NCI-H748 (cell line): ENCODE measurements at regions not wholly inside any gene's neighbourhood (a gene's known extent, or its start where the extent isn't known, plus 50 kb on each side); places are given as distances from the start of the nearest gene placed in this dataset.

Source experiments
- DNase-seq: peaks from one replicate; lab custom pipeline; 2025; ENCODE audit not compliant: unreplicated experiment; lab: John Stamatoyannopoulos, UW

DNA sequence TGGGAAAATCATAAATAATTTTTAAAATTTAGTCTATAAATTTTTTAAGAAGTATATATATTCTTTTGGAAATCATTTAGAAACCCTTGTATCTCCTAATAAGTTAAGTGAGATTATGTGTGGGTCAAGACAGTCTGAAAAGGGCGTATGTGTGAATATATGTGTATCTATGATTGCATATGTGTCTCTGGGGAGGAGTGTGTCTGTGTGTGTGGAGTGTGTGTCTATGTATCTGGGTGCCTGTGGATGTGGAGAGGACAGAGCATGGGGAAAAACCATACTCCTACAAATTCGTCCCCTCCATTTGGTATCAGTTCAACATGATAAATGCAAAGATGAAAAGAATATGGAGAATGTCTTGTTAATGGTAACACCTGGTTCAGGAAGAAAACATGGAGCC is 342.0 kb upstream of the ACTBL2 start:
- DNase-seq, result no peak

DNA sequence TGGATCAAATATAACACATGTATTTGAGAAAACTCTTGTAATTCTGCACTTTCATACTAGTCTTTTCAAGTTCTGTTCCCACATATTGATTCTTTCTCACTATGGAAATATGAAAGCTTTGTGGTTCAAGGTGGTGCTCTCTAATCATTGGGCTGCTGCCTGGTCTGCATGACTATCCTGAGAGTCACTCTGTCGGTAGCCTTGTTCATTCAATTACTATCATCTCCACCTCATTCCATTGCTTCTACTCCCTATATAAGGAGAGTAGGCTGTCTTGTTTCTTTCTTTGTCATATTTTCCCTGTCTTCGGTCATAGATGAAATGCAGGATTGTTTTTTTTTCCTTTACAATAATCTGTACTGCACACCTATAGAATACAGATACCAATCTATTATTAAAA is 341.4 kb upstream of the ACTBL2 start:
- DNase-seq, result no peak

DNA sequence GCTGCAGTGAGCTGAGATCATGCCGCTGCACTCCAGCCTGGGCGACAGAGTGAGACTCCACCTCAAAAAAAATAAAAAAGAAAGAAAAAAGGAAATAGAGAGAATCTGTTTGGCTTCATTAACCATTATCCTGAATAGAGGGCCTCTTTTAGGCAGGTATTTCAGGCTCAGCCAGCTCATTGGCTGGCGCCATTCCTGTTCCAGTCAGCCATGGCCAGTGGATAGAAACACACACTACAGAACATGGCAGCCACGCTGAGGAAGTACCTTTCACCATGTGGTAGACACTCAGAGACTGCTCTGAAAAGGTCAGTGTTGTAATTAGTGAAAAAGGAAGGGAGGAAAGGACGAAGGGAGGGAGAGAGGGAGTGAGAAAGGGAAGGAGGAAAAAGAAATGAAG is 340.0 kb upstream of the ACTBL2 start:
- DNase-seq, result no peak

DNA sequence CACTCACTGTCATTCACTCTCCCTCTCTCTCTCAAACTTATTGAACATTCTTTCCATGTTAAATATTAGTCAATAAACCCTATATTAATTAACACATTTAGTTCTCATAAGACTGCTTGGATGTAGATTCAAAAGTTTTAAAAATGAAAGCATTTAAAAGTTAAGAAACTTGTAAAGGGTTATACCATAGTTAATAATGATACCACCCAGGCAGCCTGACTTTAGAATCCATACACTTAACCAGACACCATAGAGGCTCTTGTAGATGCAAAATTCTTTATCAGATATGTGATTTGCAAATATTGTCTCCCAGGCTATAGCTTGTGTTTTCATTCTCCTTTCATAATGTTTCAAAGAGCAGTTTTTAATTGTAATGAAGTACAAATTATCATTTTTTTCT is 335.8 kb upstream of the ACTBL2 start:
- DNase-seq, result no peak

DNA sequence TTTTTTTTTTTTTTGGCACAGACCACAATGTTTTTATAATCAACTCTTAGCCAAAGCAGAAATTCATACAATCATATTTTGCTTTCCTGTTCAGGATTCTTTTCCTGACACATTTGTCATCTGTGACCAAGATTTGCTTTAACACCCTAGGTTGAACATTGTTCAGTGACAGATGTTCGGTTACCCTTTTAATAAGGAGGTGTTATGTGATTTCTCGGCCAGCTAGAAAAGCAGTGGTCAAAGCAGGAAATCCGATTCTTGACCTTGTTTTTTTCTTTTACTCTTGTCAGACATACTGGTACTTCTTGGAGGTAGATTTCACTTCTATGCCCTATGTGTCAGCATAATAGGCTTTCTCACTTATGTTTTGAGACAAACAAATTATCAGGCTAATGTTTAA is 335.3 kb upstream of the ACTBL2 start:
- DNase-seq, result no peak

DNA sequence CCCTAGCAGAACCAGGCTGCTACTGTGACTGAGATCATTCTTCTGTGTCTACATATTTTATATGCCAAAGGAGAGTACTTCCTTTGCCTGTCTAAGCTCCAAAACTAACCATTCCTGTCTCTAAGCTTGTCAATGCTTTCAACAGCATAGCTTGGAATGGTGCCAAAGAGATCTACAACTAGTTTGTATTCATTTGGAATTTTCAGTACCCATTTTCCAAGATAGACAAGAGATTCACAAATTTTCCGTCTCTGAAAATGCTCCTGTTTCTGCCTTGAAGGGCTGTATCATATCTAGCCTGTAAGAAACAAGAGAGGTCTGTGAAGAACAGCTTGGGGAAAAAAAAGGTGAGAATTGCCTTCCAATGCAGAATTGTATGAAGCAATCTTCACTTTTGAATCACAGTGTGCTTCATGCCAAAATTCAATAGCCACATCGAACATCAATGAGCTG is 334.4 kb upstream of the ACTBL2 start:
- DNase-seq, result peak; percentile 32

DNA sequence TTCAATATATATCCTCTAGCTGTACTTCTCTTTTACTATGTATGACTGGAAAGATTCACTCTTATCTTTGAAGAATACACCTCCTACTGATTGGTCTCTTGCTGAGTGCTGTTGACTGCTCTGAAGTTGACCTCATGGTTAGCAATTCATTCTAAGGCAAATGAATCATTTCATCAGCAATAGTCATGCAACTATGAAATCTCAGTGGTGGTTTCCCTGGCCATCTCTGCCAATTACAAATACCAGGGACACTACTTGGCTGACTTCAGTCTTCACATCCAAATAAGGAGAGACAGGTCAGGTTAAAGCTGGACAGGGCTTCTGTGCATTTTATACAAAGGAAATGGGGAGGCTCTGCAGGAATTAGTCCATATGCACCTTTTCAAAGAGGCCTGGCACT is 333.5 kb upstream of the ACTBL2 start:
- DNase-seq, result no peak

DNA sequence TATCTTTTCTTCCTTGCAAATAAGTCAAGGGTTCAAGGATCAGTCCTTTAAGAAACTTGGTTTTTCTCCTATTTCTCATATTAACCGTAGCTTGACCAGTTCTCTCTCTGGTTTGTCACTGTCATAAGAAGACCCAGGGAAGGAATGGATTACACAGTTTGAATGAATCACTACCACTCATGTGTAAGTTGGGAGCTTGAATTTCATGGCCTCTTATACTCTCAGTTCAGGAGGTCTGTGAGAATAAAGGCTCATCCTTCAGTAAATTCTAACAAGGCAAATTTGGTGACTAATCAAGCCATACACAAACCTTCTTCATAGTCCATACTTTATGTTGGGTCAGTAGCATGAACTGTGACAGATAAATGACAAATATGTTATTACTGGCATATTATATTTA is 323.1 kb upstream of the ACTBL2 start:
- DNase-seq, result no peak

DNA sequence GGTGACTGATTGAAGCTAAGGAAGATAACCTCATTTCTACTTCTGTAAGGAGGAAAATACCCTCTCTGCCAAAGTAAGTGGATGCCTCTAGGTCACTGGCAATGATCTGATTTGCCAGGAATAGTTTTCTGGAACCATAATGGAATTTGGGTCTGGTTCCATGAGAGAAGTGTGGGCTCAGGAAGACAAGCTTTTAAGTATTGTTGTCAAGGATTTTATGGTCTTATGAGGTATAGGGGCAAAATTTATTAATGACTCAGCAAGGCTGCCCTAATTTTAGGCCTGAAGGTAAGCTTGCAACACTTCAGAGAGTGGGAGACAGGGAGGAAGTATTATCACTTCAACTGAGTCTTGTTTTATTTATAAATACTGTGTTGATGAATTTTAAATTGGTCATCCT is 322.6 kb upstream of the ACTBL2 start:
- no peak for DNase-seq

DNA sequence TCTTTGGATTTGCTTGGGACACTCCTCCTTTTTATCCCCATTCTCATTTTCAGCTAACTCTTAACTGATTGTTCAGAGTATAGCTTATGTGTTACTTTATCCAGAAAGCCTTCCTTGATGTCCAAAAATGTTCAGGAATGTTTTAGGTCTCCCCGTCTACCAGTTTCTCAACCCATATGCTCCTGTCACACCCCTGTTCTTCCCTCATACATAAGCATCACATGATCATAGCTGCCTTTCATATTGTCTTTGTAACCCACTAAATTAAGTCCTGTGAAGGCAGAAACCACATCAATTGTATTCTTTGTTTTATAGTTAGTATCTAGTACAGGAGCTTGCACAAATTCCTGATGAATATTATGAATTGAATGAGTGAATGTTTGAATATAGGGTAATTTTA is 321.9 kb upstream of the ACTBL2 start:
- no peak for DNase-seq

DNA sequence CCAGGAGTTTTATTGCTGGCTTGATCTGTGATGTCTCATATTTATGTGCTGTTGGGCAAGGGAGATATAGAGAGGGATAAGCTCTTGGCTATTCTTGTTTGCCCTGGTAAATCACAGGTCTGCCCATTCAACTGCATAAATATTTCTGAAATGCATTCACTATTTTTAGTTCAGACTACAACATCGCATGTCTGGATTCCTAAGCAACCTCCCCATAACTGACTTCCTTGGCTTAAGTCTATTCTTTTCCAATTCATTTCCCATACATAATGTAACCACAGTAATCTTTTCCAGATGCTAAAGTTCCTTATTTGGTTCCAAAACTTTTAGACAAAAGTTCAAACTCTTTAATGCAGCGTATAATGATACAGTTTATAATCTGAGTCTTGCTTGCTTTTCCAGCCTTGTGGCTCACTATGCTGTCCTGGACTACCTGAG is 321.4 kb upstream of the ACTBL2 start:
- no peak for DNase-seq

DNA sequence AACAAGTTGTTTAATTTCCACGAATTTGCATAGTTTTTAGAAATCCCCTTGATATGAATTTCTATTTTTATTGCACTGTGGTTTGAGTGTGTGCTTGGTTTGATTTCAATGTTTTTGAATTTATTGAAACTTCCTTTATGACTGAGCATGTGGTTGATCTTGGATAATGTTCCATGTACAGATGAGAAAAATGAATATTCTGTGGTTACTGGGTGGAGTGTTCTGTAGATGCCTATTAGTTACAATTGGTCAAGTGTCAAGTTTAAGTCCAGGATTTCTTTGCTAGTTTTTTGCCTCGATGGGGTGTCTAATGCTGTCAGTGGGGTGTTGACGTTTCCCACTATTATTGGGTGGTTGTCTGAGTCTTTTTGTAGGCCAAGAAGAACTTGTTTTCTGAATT is 319.5 kb upstream of the ACTBL2 start:
- no peak for DNase-seq

DNA sequence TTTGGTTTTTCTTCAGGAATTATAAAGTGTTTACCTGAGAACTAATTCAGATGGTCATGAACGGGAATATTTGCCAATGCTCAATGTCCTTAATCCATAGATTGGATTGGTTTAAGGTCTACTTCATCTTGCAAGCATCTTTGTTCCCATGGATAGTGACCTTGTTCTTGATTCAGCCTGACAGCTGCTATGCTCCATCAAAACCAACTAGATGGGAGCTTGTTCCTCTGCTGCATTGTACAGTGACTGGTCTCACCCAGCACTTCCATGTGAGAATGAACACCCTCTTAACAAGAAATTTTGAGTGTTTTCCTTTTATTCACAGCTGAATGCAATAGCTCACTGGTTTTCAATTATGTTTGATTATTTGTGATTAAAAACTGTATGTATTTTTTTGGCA is 312.6 kb upstream of the ACTBL2 start:
- DNase-seq, result no peak

DNA sequence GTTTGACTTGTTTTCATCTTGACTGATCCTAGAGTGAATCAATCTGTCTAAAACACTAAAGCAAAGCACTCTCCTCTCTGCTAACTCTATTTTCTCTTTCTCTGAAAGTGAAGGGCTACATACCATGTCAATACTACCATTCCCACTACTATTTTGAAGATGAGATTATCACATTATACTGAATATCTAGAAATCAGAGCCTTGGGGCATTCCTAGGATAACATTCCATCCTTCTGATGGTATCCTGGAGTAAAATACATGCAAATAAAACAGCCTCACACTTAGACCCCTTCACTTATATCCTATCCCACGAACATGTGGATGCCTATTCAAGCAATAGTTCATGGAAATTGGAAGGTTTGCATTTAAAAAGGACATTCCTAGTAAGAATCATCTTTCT is 309.3 kb upstream of the ACTBL2 start:
- no peak for DNase-seq

DNA sequence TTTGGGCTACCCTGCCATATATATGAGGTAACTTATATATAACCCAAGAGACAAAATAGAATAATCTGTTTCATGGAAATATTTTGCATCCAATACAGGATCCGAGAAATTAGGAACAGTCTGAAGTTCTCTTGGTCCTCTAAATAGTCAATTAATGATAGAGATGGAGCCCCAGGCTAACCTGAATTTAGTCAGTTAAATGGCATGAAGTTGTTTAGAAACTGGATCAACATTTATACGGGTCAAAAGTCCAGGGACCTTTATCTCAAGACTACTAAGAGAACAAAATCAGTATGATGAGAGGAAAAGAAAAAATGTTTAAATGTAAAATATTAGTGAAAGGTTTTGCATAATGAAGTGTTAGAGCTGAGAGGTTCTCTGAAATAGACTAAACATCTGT is 303.3 kb upstream of the ACTBL2 start:
- no peak for DNase-seq

DNA sequence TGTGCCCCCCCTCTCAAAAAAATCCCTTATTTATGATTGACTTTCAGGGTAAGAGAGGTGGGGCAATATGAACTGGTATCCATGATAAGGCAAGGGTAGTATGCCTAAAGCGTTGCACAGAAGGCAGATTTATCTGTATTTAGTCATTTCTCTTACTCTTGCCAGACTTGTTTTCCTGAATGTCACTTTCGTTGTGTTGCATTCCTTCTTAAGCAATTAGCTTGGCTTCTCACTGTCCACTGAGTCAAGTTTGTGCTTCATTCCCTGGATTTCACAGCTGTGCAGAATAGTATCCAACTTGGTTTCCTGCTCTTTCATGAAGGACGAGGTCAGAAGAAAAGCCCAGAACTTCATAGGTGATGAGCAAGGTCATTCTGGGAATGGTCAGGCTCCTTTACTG is 301.5 kb upstream of the ACTBL2 start:
- DNase-seq, result no peak

DNA sequence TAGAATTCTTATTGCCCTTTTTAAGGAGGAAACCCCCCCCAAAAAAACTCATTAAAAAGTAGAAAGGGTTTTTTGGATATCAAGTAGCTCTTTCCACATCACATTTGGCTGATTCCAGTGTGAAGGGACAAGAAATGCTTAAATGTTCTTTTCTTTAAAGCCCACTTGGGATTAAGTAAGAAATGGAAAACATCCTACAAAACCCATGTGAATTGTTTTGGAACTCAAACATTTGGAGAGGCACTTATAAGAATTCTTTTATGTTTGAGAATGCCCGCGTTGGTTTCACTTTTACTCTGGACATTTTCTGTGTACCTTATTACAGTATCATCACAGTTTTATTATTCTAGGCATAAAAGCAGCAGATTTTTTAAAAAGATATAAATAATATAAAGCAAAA is 301.1 kb upstream of the ACTBL2 start:
- no peak for DNase-seq

DNA sequence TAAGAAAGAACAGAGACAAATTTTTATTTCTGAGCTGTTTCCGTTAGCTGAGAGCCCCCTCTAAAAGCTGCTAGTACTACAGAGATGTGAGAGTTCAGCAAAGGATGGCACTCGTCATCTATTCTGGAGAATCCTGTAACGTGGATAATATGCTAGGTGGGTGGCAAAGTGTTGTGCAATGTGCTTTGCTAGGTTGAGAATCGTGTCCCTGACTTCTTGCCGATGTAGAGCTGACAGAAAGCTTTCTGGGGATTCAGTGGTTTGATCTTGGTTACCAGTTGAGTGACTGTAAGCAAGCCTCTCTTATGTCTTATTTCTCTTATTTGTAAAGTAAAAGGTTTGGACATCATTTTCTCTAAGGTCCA is 298.3 kb upstream of the ACTBL2 start:
- no peak for DNase-seq

DNA sequence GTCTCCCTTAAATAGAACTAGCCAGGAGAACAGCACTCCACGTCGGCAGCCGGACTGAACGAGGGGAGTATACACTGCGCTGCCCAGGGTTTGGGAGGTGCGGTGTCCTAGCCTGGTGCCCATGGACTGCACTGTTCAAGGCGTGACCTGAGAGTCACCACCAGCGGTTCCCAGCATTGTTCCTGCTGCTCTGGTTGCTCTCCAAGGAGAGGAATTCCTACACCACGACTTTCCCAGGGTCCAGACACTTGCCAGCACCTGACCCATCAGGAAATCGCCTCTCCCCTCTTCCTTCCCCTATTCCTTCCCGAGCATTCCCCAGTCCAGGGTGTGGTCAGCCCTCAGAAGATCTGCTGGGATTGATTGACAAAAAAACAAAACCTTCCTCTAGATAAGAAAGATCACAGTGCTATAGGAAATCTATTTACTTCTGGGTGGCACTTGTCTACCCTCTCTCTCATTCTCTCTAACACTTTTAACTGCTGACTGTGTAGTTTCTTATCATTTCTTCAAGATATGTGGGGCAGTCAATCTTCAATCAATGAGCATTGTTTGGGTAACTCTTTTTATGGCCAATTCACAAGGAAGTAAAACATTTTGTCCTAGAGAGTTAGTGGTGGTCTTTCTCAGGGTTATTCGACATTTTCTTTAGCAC is 297.8 kb upstream of the ACTBL2 start:
- no peak for DNase-seq

DNA sequence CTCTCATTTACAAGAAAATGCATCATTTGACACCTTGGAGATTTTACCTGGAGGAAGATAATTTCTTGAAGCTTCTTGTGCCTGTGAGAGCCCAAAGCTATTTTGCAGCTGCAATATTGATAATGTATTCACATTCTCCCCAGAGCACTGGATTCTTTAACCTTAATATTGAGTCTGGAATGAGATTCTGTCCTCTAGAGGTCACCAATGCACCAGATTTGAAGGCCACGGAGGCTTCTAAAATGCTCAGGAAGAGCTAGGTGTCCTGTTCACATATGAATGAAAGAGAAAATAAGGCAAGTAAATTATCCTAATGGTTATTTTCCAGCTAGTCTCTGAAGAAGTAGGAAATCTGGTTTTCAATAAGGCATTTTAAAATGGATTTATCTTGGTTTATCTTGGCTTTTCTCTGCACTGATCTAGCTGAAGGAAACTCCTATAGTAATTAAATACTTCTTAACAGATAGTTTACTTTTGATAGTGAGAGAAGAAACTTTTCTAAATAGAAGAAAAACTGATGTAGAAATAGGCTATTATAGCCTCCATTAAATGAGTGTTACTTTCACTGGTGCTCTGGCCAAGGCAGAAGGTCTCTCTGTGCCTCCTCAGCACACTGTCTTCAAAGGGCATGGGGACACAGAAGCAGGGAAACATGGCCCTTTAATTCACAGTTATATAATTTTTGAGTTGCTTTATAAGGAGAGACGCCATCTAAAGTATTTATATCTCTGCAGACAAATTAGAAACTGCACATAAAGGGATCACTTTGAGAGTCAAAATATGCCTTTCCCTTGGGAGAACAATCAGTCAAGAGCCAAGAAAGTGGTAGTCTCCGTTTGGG is 297.0 kb upstream of the ACTBL2 start:
- DNase-seq, result peak; percentile 77

DNA sequence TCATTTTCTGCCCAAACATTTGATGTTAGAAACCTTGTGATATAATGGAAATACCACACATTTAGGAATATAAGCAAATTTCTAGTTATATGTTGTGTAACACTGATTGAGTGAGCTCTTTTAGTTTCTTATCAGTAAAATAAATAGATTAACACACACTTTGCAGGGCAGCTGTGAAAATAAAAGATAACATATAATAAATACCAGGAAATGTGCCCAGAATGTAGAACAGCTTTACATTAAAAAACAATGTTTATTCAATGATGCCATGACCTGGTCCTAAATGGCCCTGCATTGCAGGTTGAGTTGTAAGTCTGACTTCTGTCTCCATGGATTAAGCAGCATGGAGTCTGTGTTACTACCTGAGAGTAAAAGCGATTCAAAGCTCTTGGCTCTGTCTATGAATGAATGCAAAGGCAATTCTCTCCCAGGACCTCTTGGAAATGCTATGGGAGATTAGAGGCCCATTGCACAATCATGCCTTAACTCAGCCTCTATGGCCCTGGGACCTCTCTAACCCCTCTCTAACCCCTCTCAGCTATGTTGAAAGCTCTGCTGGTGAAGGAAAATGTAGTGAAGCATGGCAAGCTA is 296.0 kb upstream of the ACTBL2 start:
- DNase-seq, result no peak

DNA sequence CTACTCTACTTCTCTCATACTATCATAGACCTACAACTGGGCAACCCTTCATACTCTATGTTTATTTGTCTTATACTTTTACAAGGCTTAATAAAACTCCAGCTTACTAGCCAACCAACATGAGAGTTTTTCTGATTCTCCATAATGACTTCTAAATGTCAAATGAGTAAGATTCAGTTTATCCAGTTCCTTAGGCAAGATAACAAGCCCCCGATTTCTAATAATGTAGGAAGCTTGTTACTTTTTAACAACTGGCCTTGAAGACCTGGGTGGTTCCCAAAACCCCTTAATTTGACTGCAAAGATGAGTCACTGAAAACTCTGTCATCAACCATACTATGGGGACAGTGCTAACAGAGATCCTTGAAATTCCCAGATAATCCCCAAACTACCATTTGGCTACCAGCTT is 294.6 kb upstream of the ACTBL2 start:
- DNase-seq, result no peak
